ENCODE measurements at regions not wholly inside any gene's neighbourhood (a gene's known extent, or its start where the extent isn't known, plus 50 kb on each side); places are given as distances from the start of the nearest gene placed in this dataset.

DNA sequence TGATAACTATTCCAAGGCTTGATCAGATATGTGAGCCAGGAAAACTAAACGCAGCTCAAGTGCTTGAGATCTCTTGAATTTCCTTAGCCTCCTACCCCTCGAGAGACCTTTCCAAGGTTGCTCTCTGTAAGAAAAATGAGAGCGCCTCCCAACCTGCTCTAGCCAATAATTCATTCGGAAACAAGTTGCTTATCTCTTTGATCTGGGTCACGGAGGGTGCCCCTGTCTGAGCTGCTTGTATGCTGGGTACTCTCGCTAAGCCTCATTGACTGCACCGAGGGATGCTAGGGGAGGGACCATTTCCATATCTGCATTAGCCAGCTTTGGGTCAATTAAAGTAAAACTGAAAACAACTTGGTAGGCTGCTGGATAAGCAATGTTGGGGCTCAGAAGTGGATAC is 70.1 kb upstream of the SHISA6 start:
- TF ChIP-seq, protein P1, sequence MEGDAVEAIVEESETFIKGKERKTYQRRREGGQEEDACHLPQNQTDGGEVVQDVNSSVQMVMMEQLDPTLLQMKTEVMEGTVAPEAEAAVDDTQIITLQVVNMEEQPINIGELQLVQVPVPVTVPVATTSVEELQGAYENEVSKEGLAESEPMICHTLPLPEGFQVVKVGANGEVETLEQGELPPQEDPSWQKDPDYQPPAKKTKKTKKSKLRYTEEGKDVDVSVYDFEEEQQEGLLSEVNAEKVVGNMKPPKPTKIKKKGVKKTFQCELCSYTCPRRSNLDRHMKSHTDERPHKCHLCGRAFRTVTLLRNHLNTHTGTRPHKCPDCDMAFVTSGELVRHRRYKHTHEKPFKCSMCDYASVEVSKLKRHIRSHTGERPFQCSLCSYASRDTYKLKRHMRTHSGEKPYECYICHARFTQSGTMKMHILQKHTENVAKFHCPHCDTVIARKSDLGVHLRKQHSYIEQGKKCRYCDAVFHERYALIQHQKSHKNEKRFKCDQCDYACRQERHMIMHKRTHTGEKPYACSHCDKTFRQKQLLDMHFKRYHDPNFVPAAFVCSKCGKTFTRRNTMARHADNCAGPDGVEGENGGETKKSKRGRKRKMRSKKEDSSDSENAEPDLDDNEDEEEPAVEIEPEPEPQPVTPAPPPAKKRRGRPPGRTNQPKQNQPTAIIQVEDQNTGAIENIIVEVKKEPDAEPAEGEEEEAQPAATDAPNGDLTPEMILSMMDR (IDR thresholded peaks at IDR 0.05), result no peak
- TF ChIP-seq EP300 (IDR thresholded peaks at IDR 0.05), result no peak

All from ovary (tissue), 3 donors.